ENCODE measurements at regions not wholly inside any gene's neighbourhood (a gene's known extent, or its start where the extent isn't known, plus 50 kb on each side); places are given as distances from the start of the nearest gene placed in this dataset.

GRCh38 chr2:52597346-52597745, 1170.3 kb upstream of the CHAC2 start:
- TF ChIP-seq CTCF (IDR thresholded peaks at IDR 0.05; ENCODE audit: low read depth, low read length, poor library complexity, severe bottlenecking) (no peak), EZH2phosphoT487 (IDR thresholded peaks at IDR 0.05; ENCODE audit: borderline replicate concordance, low read length) (no peak)

Measured in DOHH2 (cell line).